Upper lobe of right lung (tissue), 1 donor: ENCODE measurements at regions not wholly inside any gene's neighbourhood (a gene's known extent, or its start where the extent isn't known, plus 50 kb on each side); places are given as distances from the start of the nearest gene placed in this dataset.

Experiments
- ATAC-seq: fragments of 200-7000 bp; cut with Tn5 transposase; one replicate; pipeline ENCODE4 v1.9.1; 2020; ENCODE audit warnings: mild to moderate bottlenecking, moderate library complexity
- DNase-seq: peaks from one replicate; pipeline ENCODE4 v3.0.0-alpha.2; 2020
- H3K27ac ChIP-seq: fragments of 200-600 bp; one replicate; pipeline ENCODE4 v1.8.0; 2022
- H3K27me3 ChIP-seq: fragments of 200-600 bp; one replicate; pipeline ENCODE4 v1.8.0; 2022; ENCODE audit warnings: mild to moderate bottlenecking
- H3K36me3 ChIP-seq: fragments of 200-600 bp; one replicate; pipeline ENCODE4 v1.8.0; 2022
- H3K4me1 ChIP-seq: fragments of 200-600 bp; one replicate; pipeline ENCODE4 v1.8.0; 2022
- H3K4me3 ChIP-seq: fragments of 200-600 bp; one replicate; pipeline ENCODE4 v1.8.0; 2022; ENCODE audit warnings: mild to moderate bottlenecking
- H3K9me3 ChIP-seq: fragments of 200-600 bp; one replicate; pipeline ENCODE4 v1.8.0; 2022
- intact Hi-C: fragments of 100-400 bp; cut with DNase I; formaldehyde crosslinking; loops from one replicate; pipeline ENCODE4 v1.11.0; 2022
- TF ChIP-seq, protein P1 (sequence below): fragments of 200-600 bp; IDR thresholded peaks from one replicate; pipeline ENCODE4 v1.8.0; 2022; ENCODE audit warnings: antibody characterized with exemption
- donor health status: DM: no; HTN: yes; CAD: no; lungs with severe emphysema.

DNA sequence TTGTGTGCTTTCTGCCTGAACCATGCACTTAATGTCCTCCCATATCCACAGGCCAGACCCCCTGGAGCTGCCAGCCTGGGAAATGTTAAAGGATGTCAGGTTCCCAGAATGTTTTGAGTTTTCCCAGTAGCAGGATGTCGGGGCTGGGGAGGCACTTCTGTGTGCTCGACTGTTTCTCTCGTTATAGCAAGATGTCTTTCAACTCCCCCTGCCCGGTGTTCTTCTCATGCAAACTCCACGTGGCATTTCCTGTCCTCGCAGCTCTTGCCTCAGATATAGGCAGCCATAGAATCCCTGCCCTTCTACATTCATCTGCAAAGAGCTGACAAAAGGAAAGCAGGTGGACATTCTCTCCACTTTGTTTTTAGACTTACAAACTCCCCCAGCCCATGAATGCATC lies 457.2 kb upstream of the CDH11 start:
- intact Hi-C loops: no loop called here
- H3K4me1 ChIP-seq: no peaks in the 10 kb centered on the region
- no peaks in the 10 kb centered on the region for H3K9me3 ChIP-seq
- DNase-seq (no peak), ATAC-seq (no peak)
- H3K27me3 ChIP-seq: no peaks in the 10 kb centered on the region
- no peak overlapping the region for H3K27ac ChIP-seq
- TF ChIP-seq, protein P1, sequence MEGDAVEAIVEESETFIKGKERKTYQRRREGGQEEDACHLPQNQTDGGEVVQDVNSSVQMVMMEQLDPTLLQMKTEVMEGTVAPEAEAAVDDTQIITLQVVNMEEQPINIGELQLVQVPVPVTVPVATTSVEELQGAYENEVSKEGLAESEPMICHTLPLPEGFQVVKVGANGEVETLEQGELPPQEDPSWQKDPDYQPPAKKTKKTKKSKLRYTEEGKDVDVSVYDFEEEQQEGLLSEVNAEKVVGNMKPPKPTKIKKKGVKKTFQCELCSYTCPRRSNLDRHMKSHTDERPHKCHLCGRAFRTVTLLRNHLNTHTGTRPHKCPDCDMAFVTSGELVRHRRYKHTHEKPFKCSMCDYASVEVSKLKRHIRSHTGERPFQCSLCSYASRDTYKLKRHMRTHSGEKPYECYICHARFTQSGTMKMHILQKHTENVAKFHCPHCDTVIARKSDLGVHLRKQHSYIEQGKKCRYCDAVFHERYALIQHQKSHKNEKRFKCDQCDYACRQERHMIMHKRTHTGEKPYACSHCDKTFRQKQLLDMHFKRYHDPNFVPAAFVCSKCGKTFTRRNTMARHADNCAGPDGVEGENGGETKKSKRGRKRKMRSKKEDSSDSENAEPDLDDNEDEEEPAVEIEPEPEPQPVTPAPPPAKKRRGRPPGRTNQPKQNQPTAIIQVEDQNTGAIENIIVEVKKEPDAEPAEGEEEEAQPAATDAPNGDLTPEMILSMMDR: no peak
- H3K36me3 ChIP-seq: no peaks in the 10 kb centered on the region
- no peak overlapping the region for H3K4me3 ChIP-seq

DNA sequence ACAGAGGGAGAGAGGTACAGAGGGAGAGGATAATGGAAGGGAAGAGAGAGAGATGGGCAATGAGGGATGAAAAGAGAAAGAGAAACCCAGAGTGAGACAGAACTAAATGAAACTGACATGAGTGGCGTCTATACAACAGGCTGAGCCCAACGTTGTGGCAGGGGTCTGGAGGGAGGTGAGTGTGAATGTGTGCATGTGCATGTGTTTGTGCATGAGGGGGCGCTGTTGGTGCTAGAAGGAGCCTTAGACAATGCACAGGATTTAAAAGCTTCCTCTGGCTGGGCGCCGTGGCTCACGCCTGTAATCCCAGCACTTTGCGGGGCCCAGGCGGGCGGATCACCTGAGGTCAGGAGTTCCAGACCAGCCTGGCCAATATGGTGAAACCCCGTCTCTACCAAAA lies 454.8 kb upstream of the CDH11 start:
- no peaks in the 10 kb centered on the region for H3K27me3 ChIP-seq
- DNase-seq (no peak), ATAC-seq (peak; percentile 21)
- H3K36me3 ChIP-seq: no peaks in the 10 kb centered on the region
- no peaks in the 10 kb centered on the region for H3K9me3 ChIP-seq
- TF ChIP-seq, protein P1: no peak
- intact Hi-C loops: no loop called here
- no peak overlapping the region for H3K4me3 ChIP-seq
- H3K4me1 ChIP-seq: no peaks in the 10 kb centered on the region
- H3K27ac ChIP-seq: no peak overlapping the region

DNA sequence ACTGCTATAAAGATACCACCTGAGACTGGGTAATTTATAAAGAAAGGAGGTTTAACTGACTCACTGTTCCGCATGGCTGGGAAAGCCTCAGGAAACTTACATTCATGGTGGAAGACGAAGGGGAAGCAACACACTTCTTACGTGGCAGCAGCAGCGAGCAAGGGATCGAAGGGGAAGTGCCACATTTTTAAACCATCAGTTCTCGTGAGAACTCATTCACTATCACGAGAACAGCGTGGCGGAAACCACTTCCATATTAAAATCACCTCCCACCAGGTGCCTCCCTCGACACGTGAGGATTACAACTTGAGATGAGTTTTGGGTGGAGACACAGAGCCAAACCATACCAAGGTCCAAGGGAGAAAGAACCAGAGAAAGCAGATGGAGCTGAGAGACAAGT lies 454.3 kb upstream of the CDH11 start:
- no peak for DNase-seq
- TF ChIP-seq, protein P1: no peak
- no peak for ATAC-seq
- Histone ChIP-seq H3K36me3 (no peaks in the 10 kb centered on the region), H3K27ac (no peak overlapping the region), H3K4me1 (no peaks in the 10 kb centered on the region), H3K27me3 (no peaks in the 10 kb centered on the region), H3K4me3 (no peak overlapping the region), H3K9me3 (no peaks in the 10 kb centered on the region)
- intact Hi-C loops: no loop called here

DNA sequence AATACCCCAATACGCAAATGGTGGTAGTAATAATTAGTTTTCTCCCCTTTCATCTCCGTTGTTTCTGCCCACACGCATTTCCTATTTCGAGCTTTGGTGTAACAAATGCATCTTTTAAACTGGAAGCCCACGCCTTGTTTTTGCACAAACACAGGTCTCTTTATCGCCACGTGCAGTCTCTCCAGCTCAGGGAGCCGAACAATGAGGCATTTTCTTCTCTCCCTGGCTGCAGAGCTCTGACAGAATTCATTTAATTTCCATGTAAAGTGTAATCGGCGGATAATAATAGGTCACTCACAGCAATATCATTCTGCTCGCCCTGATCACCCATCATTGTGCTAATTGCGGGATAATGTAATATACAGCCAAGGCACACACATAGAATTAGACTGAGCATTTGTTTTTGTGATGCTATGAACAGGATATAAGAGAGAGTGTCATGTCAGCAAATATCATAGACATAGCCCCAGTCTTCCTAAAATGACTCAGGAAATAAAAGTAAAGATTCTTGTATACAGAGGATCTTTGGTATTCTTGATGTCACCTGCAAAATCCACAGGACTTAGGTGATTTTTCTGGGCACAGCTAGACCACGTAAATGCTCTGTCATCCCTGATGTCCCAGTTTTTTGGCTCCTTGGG lies 452.6 kb upstream of the CDH11 start:
- intact Hi-C loops: no loop called here
- DNase-seq: no peak
- no peak for ATAC-seq

DNA sequence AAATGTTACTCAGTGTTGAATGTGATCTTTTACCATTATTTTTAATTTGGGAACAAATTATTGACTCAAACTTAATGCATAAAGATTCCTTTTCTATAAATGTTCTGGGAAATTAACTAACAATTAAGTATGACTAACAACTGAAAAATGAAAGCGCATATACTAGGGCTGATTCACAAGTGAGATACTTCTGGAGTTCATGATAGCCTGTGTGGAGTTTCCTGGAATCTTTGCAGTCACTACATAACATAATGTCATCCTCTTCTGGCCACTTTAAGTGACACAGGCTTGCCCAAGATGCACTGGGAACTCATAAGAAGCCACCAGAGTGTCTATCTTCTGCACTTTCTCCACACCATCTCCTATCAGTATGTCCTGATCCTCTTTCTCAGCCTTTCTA lies 450.3 kb upstream of the CDH11 start:
- ATAC-seq (no peak), DNase-seq (no peak)
- intact Hi-C loops: no loop called here
- TF ChIP-seq, protein P1: no peak
- Histone ChIP-seq H3K36me3 (no peaks in the 10 kb centered on the region), H3K9me3 (no peaks in the 10 kb centered on the region), H3K27ac (no peak overlapping the region), H3K4me3 (no peak overlapping the region), H3K27me3 (no peaks in the 10 kb centered on the region), H3K4me1 (no peaks in the 10 kb centered on the region)

More for the DNA sequence above, 452.6 kb upstream of the CDH11 start:
- TF ChIP-seq, protein P1: no peak
- H3K9me3 ChIP-seq: no peaks in the 10 kb centered on the region
- H3K4me3 ChIP-seq: no peak overlapping the region
- no peaks in the 10 kb centered on the region for H3K4me1 ChIP-seq
- no peak overlapping the region for H3K27ac ChIP-seq
- no peaks in the 10 kb centered on the region for H3K27me3 ChIP-seq
- H3K36me3 ChIP-seq: no peaks in the 10 kb centered on the region

GRCh38 chr16:65570261-65570660 lies 448.4 kb upstream of the CDH11 start:
- TF ChIP-seq, protein P1: no peak
- Histone ChIP-seq H3K4me1 (no peaks in the 10 kb centered on the region), H3K9me3 (no peaks in the 10 kb centered on the region), H3K4me3 (no peak overlapping the region), H3K27me3 (no peaks in the 10 kb centered on the region), H3K36me3 (no peaks in the 10 kb centered on the region), H3K27ac (no peak overlapping the region)
- intact Hi-C loops: no loop called here
- ATAC-seq (no peak), DNase-seq (no peak)
